IMR-90 (cell line): ENCODE measurements at regions not wholly inside any gene's neighbourhood (a gene's known extent, or its start where the extent isn't known, plus 50 kb on each side); places are given as distances from the start of the nearest gene placed in this dataset.

Source experiments
- ATAC-seq: fragments of 200-7000 bp; cut with Tn5 transposase; 2 replicates; pipeline ENCODE4 v1.9.1; 2020; ENCODE audit warnings: low read depth, mild to moderate bottlenecking, moderate library complexity
- BruUV-seq: library from RNA; stranded (reverse); fragments of 400-500 nt; replicated peaks from 2 replicates; lab custom pipeline; 2021; lab: Mats Ljungman, UMichigan
- CTCF ChIA-PET: fragments of 300-600 bp; formaldehyde crosslinking; extraction: SDS; loops from one replicate; lab custom pipeline; 2021; ENCODE audit warnings: antibody characterized with exemption; lab: Yijun Ruan, JAX
- POLR2A ChIA-PET: fragments of 300-600 bp; sonication (Branson Sonifier 250); formaldehyde crosslinking; loops from one replicate; lab custom pipeline; 2022; ENCODE audit warnings: antibody characterized with exemption; ENCODE audit not compliant: unreplicated experiment; lab: Charles Lee
- DNase-seq: peaks from one replicate; pipeline ENCODE4 v3.0.0; 2013
- H2AFZ ChIP-seq: replicated peaks from 2 replicates; pipeline ENCODE3; 2013; ENCODE audit warnings: low read length, mild to moderate bottlenecking; ENCODE audit not compliant: poor library complexity
- H2AK5ac ChIP-seq: 2 replicates; pipeline ENCODE4 v1.6.1; 2013; ENCODE audit warnings: low read depth, low read length, inconsistent platforms
- H2AK9ac ChIP-seq: replicated peaks from 2 replicates; pipeline ENCODE3; 2013; ENCODE audit warnings: mild to moderate bottlenecking, low read depth, low read length, moderate library complexity; ENCODE audit not compliant: poor library complexity
- H2BK120ac ChIP-seq: 2 replicates; pipeline ENCODE4 v1.6.1; 2013; ENCODE audit warnings: low read depth, low read length, inconsistent platforms
- H2BK15ac ChIP-seq: 3 replicates; pipeline ENCODE4 v1.6.1; 2013; ENCODE audit warnings: low read depth, low read length, inconsistent platforms
- H2BK20ac ChIP-seq: 2 replicates; pipeline ENCODE4 v1.6.1; 2013; ENCODE audit warnings: low read depth, mild to moderate bottlenecking, inconsistent platforms, low read length, moderate library complexity
- H2BK5ac ChIP-seq: 2 replicates; pipeline ENCODE4 v1.6.1; 2013; ENCODE audit warnings: mild to moderate bottlenecking, low read depth, low read length, inconsistent platforms; ENCODE audit not compliant: poor library complexity, severe bottlenecking
- H3K14ac ChIP-seq: replicated peaks from 2 replicates; pipeline ENCODE4 v1.6.1; 2013; ENCODE audit warnings: low read depth, low read length, inconsistent platforms
- H3K18ac ChIP-seq: 2 replicates; pipeline ENCODE4 v1.6.1; 2013; ENCODE audit warnings: low read depth, low read length, control low read depth
- H3K23ac ChIP-seq: 2 replicates; pipeline ENCODE4 v1.6.1; 2013; ENCODE audit warnings: low read depth, low read length, inconsistent platforms
- H3K27ac ChIP-seq: 2 replicates; pipeline ENCODE4 v1.5.1; 2013; ENCODE audit warnings: mild to moderate bottlenecking, control low read depth, low read length; ENCODE audit not compliant: insufficient read depth
- H3K27me3 ChIP-seq: 2 replicates; pipeline ENCODE4 v1.6.1; 2013; ENCODE audit warnings: low read length; ENCODE audit not compliant: control insufficient read depth, insufficient read depth
- H3K36me3 ChIP-seq: 2 replicates; pipeline ENCODE4 v1.6.1; 2013; ENCODE audit warnings: low read length, mixed read lengths; ENCODE audit not compliant: control insufficient read depth, insufficient read depth
- H3K4ac ChIP-seq: 2 replicates; pipeline ENCODE4 v1.6.1; 2013; ENCODE audit warnings: low read depth, low read length, inconsistent platforms
- H3K4me1 ChIP-seq: 2 replicates; pipeline ENCODE4 v1.6.1; 2013; ENCODE audit warnings: low read length, mixed read lengths; ENCODE audit not compliant: control insufficient read depth, insufficient read depth
- H3K4me2 ChIP-seq: 2 replicates; pipeline ENCODE4 v1.6.1; 2013; ENCODE audit warnings: low read depth, mild to moderate bottlenecking, control low read depth, low read length, moderate library complexity
- H3K4me3 ChIP-seq: 2 replicates; pipeline ENCODE4 v1.5.1; 2013; ENCODE audit warnings: low read depth, mild to moderate bottlenecking, control low read depth, low read length, moderate library complexity; ENCODE audit not compliant: insufficient read depth
- H3K56ac ChIP-seq: 2 replicates; pipeline ENCODE4 v1.6.1; 2013; ENCODE audit warnings: low read length, inconsistent platforms; ENCODE audit not compliant: insufficient read depth; ENCODE audit errors: extremely low read depth
- H3K79me1 ChIP-seq, 2 experiments: 2 replicates each; pipeline ENCODE4 v1.6.1; 2013; ENCODE audit warnings: low read length in 2 of 2, inconsistent platforms in 1 of 2, low read depth in 1 of 2
- H3K9ac ChIP-seq: 2 replicates; pipeline ENCODE4 v1.6.1; 2013; ENCODE audit warnings: low read depth, low read length, control low read depth
- H3K9me1 ChIP-seq: 2 replicates; pipeline ENCODE4 v1.6.1; 2013; ENCODE audit warnings: low read length, inconsistent platforms; ENCODE audit not compliant: insufficient read depth
- H3K9me3 ChIP-seq: 2 replicates; pipeline ENCODE4 v1.6.1; 2013; ENCODE audit warnings: low read length; ENCODE audit not compliant: control insufficient read depth, insufficient read depth
- H4K20me1 ChIP-seq: 2 replicates; pipeline ENCODE4 v1.6.1; 2013; ENCODE audit warnings: low read length, inconsistent platforms; ENCODE audit not compliant: insufficient read depth
- H4K5ac ChIP-seq: 2 replicates; pipeline ENCODE4 v1.6.1; 2013; ENCODE audit warnings: mild to moderate bottlenecking, low read depth, low read length, control low read depth
- H4K8ac ChIP-seq, 2 experiments: 2 replicates each; pipeline ENCODE4 v1.6.1; 2013; ENCODE audit warnings: low read depth in 2 of 2, low read length in 2 of 2, control low read depth in 1 of 2, inconsistent platforms in 1 of 2
- H4K91ac ChIP-seq: 2 replicates; pipeline ENCODE4 v1.6.1; 2013; ENCODE audit warnings: low read depth, low read length, inconsistent platforms; ENCODE audit not compliant: insufficient read depth
- CEBPB ChIP-seq: IDR thresholded peaks from 2 replicates; pipeline ENCODE4 v1.6.1; 2012; ENCODE audit warnings: low read depth, low read length, improper control_type of control experiment
- CHD1 ChIP-seq: IDR thresholded peaks from 2 replicates; pipeline ENCODE4 v1.6.1; 2012; ENCODE audit warnings: low read depth, low read length, improper control_type of control experiment
- FOS ChIP-seq: fragments of 150-350 bp; IDR thresholded peaks from 2 replicates; pipeline ENCODE4 v1.6.1; 2016; ENCODE audit warnings: low read depth, low read length
- MAFK ChIP-seq: IDR thresholded peaks from 2 replicates; pipeline ENCODE4 v1.6.1; 2012; ENCODE audit warnings: low read depth, low read length, improper control_type of control experiment
- MAZ ChIP-seq: IDR thresholded peaks from 2 replicates; pipeline ENCODE4 v1.6.1; 2012; ENCODE audit warnings: low read depth, mild to moderate bottlenecking, low read length, improper control_type of control experiment, moderate library complexity, borderline replicate concordance
- MXI1 ChIP-seq: IDR thresholded peaks from 2 replicates; pipeline ENCODE4 v1.6.1; 2012; ENCODE audit warnings: low read depth, mild to moderate bottlenecking, low read length, moderate library complexity, borderline replicate concordance
- NFE2L2 ChIP-seq: fragments of 150-350 bp; IDR thresholded peaks from 2 replicates; pipeline ENCODE4 v1.6.1; 2016; ENCODE audit warnings: low read depth, mild to moderate bottlenecking, low read length
- POLR2A ChIP-seq: IDR thresholded peaks from 2 replicates; pipeline ENCODE4 v1.6.1; 2012; ENCODE audit warnings: mild to moderate bottlenecking, low read depth, low read length
- RAD21 ChIP-seq: IDR thresholded peaks from 2 replicates; pipeline ENCODE4 v1.6.1; 2012; ENCODE audit warnings: low read length, improper control_type of control experiment
- RCOR1 ChIP-seq: IDR thresholded peaks from 2 replicates; pipeline ENCODE4 v1.6.1; 2012; ENCODE audit warnings: mild to moderate bottlenecking, low read length, improper control_type of control experiment; ENCODE audit not compliant: insufficient replicate concordance
- RFX5 ChIP-seq: IDR thresholded peaks from 2 replicates; pipeline ENCODE4 v1.8.0; 2012; ENCODE audit warnings: low read depth, mild to moderate bottlenecking, low read length, moderate library complexity
- SMC3 ChIP-seq: fragments of 150-350 bp; IDR thresholded peaks from 2 replicates; pipeline ENCODE4 v1.6.1; 2016; ENCODE audit warnings: low read depth, mild to moderate bottlenecking, antibody characterized with exemption, low read length, moderate library complexity
- WGBS, 2 experiments: methylation state at CpG; one replicate each; pipeline versions ENCODE4 v1.1.5 to v1.1.7; 2013; ENCODE audit warnings: missing lambda C conversion rate in 2 of 2; ENCODE audit not compliant: insufficient read length in 1 of 2; ENCODE audit errors: extremely low coverage in 2 of 2; 5-methylcytosine and 5-hydroxymethylcytosine counted together
- dilution Hi-C: fragments of 300-500 bp; cut with HindIII; formaldehyde crosslinking; loops from one replicate; pipeline ENCODE4 v1.14.3; 2018; ENCODE audit warnings: low sequenced_read_pairs; ENCODE audit not compliant: unreplicated experiment
- in situ Hi-C: fragments of 300-500 bp; cut with MboI; formaldehyde crosslinking; loops from 3 replicates; pipeline ENCODE4 v1.14.3; 2019; ENCODE audit warnings: low sequenced_read_pairs, inconsistent platforms, mixed read lengths
- intact Hi-C: fragments of 100-400 bp; cut with micrococcal nuclease; formaldehyde crosslinking; loops from 2 replicates; pipeline ENCODE4 v1.10.0; 2022
- TF ChIP-seq, protein P1 (sequence below): fragments of 150-350 bp; IDR thresholded peaks from 2 replicates; pipeline ENCODE4 v1.6.1; 2017; ENCODE audit warnings: mild to moderate bottlenecking, antibody characterized with exemption, low read length, low read depth
- TF ChIP-seq, protein P2 (sequence below): conservative IDR thresholded peaks from 2 replicates; pipeline ENCODE4 v1.5.1; 2012; ENCODE audit warnings: mild to moderate bottlenecking, low read depth, low read length, improper control_type of control experiment

DNA sequence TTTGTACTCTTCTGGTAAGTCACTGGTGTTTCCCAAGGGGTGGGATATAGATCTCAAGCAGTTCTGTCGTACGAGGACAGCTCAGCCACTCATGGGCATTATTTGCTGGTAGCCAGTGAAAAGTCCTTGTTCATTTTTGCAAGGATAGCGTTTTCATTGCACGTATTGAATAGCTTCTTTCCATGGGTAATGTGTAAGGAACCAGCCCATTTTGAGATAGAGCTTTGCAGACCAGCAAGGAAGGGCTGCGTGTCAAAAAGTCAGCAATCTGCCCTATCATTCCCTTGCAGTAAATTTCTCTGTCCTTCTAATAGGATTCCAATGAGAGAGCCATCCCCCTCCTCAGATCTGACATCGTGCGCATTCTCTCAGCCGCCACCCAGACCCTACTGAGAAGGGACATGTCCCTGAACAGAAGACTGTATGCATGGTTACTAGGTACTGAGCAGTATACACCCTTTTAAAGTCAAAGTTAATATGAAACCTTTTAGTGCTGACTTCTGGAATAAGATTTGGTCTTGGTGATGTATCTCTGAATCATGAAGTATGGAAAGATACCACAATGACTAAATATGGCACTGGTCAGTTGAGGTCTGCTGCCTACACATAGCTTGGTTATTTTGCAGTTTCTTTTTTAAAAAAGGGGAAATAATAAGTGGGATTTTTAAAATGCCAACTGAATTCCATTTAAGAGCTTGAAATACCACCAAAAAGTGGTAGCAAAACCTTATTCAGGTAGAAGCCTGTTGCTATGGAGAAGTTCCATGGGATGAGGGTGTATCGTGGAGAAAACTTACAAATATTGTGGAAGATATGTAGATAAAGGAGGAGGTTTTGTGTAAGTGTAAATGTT lies 55.3 kb downstream of the DOP1B start:
- H2BK120ac ChIP-seq: peak overlapping the region; percentile 99
- no peaks in the 10 kb centered on the region for H4K20me1 ChIP-seq
- peak overlapping the region; percentile 98 for H2BK20ac ChIP-seq
- peak overlapping the region; percentile 92 for H4K91ac ChIP-seq
- H3K56ac ChIP-seq: peak overlapping the region; percentile 90
- in situ Hi-C loops (no loop called here), dilution Hi-C loops (no loop called here), intact Hi-C loops (loop anchor here (5.0 kb wide), 1 partner anchor 110 kb away; the partner anchor contains the start of gene MORC3)
- 0 out of 2 replicates have a peak, but pooled peaks have one; percentile 37 for TF ChIP-seq FOS
- no peak for TF ChIP-seq RCOR1
- TF ChIP-seq, protein P1, sequence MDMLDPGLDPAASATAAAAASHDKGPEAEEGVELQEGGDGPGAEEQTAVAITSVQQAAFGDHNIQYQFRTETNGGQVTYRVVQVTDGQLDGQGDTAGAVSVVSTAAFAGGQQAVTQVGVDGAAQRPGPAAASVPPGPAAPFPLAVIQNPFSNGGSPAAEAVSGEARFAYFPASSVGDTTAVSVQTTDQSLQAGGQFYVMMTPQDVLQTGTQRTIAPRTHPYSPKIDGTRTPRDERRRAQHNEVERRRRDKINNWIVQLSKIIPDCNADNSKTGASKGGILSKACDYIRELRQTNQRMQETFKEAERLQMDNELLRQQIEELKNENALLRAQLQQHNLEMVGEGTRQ: no peak
- TF ChIP-seq, protein P2, sequence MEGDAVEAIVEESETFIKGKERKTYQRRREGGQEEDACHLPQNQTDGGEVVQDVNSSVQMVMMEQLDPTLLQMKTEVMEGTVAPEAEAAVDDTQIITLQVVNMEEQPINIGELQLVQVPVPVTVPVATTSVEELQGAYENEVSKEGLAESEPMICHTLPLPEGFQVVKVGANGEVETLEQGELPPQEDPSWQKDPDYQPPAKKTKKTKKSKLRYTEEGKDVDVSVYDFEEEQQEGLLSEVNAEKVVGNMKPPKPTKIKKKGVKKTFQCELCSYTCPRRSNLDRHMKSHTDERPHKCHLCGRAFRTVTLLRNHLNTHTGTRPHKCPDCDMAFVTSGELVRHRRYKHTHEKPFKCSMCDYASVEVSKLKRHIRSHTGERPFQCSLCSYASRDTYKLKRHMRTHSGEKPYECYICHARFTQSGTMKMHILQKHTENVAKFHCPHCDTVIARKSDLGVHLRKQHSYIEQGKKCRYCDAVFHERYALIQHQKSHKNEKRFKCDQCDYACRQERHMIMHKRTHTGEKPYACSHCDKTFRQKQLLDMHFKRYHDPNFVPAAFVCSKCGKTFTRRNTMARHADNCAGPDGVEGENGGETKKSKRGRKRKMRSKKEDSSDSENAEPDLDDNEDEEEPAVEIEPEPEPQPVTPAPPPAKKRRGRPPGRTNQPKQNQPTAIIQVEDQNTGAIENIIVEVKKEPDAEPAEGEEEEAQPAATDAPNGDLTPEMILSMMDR: no peak
- TF ChIP-seq MAFK: peak; percentile 77
- no peak for TF ChIP-seq RFX5
- no peak for TF ChIP-seq RAD21
- TF ChIP-seq CHD1: no peak
- TF ChIP-seq MXI1: no peak
- TF ChIP-seq SMC3: no peak
- TF ChIP-seq NFE2L2: no peak
- TF ChIP-seq MAZ: no peak
- TF ChIP-seq CEBPB: no peak
- peak; percentile 37; the same call in 1 of the 2 replicates for TF ChIP-seq POLR2A
- no peak overlapping the region for H2AFZ ChIP-seq
- no peaks in the 10 kb centered on the region for H3K9me3 ChIP-seq
- H3K18ac ChIP-seq: peak overlapping the region; percentile 99
- H2BK15ac ChIP-seq: peak overlapping the region; percentile 87; the same call in 2 of the 3 replicates
- 0 out of 2 replicates have a peak, but pooled peaks cover 2% of the 10 kb centered on the region for H3K36me3 ChIP-seq
- no peak overlapping the region for H3K4me3 ChIP-seq
- H3K27ac ChIP-seq: peak overlapping the region; percentile 93
- 88% methylated on average over 3 of the region's 9 CpGs; no CpG with 5 or more reads in 1 of the 2 experiments for WGBS, 2 experiments
- H2AK5ac ChIP-seq: peak overlapping the region; percentile 97
- no peaks in the 10 kb centered on the region for H3K27me3 ChIP-seq
- peak overlapping the region; percentile 99 for H3K4ac ChIP-seq
- H3K4me2 ChIP-seq: peak overlapping the region; percentile 70
- ChIA-PET POLR2A (interaction anchor here (0.5 to 0.7 kb wide), 2 partner anchors 67 to 109 kb away, joined by 3 read pairs; no protein-coding TSS in a partner anchor), CTCF (interaction anchor here (1.0 kb wide), 1 partner anchor 10 kb away, joined by 3 read pairs; no protein-coding TSS in a partner anchor)
- peak overlapping the region; percentile 94 for H3K14ac ChIP-seq
- BruUV-seq: no TSS peak
- ATAC-seq (peak; percentile 83), DNase-seq (peak; percentile 93)
- peak overlapping the region; percentile 96 for H2BK5ac ChIP-seq
- peak overlapping the region; percentile 82 for H3K23ac ChIP-seq
- H3K9ac ChIP-seq: peak overlapping the region; percentile 60; the same call in 1 of the 2 replicates
- peak overlapping the region; percentile 92 to 96 for H4K8ac ChIP-seq
- H2AK9ac ChIP-seq: peak overlapping the region; percentile 76
- peaks cover 20% of the 10 kb centered on the region for H3K9me1 ChIP-seq
- peak overlapping the region; percentile 94 for H4K5ac ChIP-seq
- peaks cover 5 to 34% of the 10 kb centered on the region in 2 experiments; a peak in 3 of 4 replicates for H3K79me1 ChIP-seq
- H3K4me1 ChIP-seq: peaks cover 23% of the 10 kb centered on the region
